ENCODE measurements at regions not wholly inside any gene's neighbourhood (a gene's known extent, or its start where the extent isn't known, plus 50 kb on each side); places are given as distances from the start of the nearest gene placed in this dataset.

DNA sequence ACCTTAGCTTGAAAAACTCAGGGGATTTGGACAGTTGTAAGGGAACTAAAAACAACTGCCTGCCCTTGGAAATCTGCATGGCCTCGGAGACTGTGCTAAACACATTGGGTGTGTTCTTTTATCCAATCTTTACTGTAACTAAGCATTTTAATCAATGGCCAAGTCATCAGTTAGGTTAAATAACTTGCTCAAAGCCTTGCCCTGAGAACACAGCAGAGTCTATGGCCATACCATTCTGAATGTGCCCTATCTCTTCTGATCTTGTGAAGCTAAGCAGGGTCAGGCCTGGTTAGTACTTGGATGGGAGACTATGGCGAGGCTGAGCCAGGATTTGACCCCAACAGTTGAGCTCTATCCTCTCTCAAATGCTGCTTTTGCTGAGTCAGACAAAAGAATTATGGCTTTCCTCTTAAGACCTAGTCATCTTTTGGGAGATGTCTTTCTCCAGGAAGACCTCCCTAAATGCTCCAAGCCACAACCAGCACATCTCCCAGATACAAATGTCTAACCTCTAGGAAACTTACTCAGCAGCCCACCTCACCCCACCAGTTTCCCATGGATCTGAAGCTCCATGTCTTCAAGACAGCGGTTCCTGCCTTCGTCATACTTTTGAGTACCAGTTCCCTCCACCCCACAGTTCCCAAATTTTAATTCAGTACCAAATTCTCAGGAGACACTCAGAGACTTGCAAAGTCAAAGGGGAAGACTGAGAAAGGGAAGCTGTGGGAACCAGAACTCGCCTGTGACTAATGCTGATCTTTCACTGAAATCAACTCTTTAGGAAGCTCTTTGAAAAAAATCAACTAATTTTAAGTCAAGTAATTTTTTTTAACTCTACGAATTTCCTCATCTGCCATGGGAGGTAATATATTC is 336.1 kb downstream of the MAF start:
- H3K27me3 ChIP-seq (ENCODE audit: insufficient read depth, low read length, poor library complexity) = no peaks in the 10 kb centered on the region
- H3K9me3 ChIP-seq (ENCODE audit: insufficient read depth, low read length, severe bottlenecking) = no peaks in the 10 kb centered on the region
- H3K9ac ChIP-seq (ENCODE audit: low read depth, low read length) = no peak overlapping the region
- no peak overlapping the region for H3K4me2 ChIP-seq (ENCODE audit: insufficient read depth, low read length)
- H3K27ac ChIP-seq (ENCODE audit: low read length) = no peak overlapping the region
- no peak for DNase-seq
- H3K4me3 ChIP-seq (ENCODE audit: low read depth in 1 of 2, low read length in 2 of 2) = no peak overlapping the region
- no peak for ATAC-seq (ENCODE audit: insufficient read depth, low read depth)
- no peaks in the 10 kb centered on the region for H3K79me2 ChIP-seq (ENCODE audit: insufficient read depth, low read length)
- H3K4me1 ChIP-seq (ENCODE audit: insufficient read depth, low read length) = peaks cover 10% of the 10 kb centered on the region
- TF ChIP-seq EZH2 (IDR thresholded peaks at IDR 0.05; ENCODE audit: borderline replicate concordance, low read depth, low read length, severe bottlenecking) = no peak
- H4K20me1 ChIP-seq (ENCODE audit: insufficient read depth, low read length) = no peaks in the 10 kb centered on the region
- no peaks in the 10 kb centered on the region for H3K36me3 ChIP-seq (ENCODE audit: insufficient read depth, low read length)
- H2AFZ ChIP-seq (ENCODE audit: low read depth, low read length) = no peak overlapping the region

DNA sequence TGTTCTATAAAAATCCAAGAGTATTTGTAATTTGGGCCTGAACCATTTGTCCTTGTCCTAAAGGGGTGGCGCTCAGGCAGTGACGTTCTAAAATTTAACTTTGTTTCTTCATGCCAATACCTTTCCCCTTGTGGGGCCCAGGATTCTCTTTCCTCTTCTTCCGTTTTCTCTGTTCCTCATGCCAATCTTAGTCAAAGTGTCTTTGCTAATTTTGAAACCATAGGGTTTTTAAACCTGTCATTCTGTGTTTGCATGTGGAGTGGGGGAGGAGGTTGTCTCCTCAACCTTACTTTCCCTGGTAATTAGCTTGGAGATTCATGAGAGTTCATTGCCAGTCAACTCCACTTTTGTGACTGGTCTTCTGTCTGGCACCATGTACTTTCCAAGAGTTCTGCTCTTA is 337.1 kb downstream of the MAF start:
- Histone ChIP-seq H3K79me2 (ENCODE audit: insufficient read depth, low read length) (no peaks in the 10 kb centered on the region), H3K27me3 (ENCODE audit: insufficient read depth, low read length, poor library complexity) (no peaks in the 10 kb centered on the region), H2AFZ (ENCODE audit: low read depth, low read length) (no peak overlapping the region), H3K9me3 (ENCODE audit: insufficient read depth, low read length, severe bottlenecking) (no peaks in the 10 kb centered on the region), H3K4me2 (ENCODE audit: insufficient read depth, low read length) (no peak overlapping the region), H3K36me3 (ENCODE audit: insufficient read depth, low read length) (no peaks in the 10 kb centered on the region), H3K4me1 (ENCODE audit: insufficient read depth, low read length) (no peaks in the 10 kb centered on the region), H3K9ac (ENCODE audit: low read depth, low read length) (no peak overlapping the region), H3K4me3 (ENCODE audit: low read depth in 1 of 2, low read length in 2 of 2) (no peak overlapping the region), H3K27ac (ENCODE audit: low read length) (no peak overlapping the region), H4K20me1 (ENCODE audit: insufficient read depth, low read length) (no peaks in the 10 kb centered on the region)
- TF ChIP-seq EZH2 (IDR thresholded peaks at IDR 0.05; ENCODE audit: borderline replicate concordance, low read depth, low read length, severe bottlenecking) = no peak
- TF ChIP-seq, protein P1, sequence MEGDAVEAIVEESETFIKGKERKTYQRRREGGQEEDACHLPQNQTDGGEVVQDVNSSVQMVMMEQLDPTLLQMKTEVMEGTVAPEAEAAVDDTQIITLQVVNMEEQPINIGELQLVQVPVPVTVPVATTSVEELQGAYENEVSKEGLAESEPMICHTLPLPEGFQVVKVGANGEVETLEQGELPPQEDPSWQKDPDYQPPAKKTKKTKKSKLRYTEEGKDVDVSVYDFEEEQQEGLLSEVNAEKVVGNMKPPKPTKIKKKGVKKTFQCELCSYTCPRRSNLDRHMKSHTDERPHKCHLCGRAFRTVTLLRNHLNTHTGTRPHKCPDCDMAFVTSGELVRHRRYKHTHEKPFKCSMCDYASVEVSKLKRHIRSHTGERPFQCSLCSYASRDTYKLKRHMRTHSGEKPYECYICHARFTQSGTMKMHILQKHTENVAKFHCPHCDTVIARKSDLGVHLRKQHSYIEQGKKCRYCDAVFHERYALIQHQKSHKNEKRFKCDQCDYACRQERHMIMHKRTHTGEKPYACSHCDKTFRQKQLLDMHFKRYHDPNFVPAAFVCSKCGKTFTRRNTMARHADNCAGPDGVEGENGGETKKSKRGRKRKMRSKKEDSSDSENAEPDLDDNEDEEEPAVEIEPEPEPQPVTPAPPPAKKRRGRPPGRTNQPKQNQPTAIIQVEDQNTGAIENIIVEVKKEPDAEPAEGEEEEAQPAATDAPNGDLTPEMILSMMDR (IDR thresholded peaks at IDR 0.05; ENCODE audit: borderline replicate concordance, extremely low read depth, low read length, poor library complexity, severe bottlenecking) = no peak
- ATAC-seq (ENCODE audit: insufficient read depth, low read depth) = no peak
- DNase-seq = no peak

Data from DND-41 (cell line).